GM12892 (cell line): ENCODE measurements at regions not wholly inside any gene's neighbourhood (a gene's known extent, or its start where the extent isn't known, plus 50 kb on each side); places are given as distances from the start of the nearest gene placed in this dataset.

Experiments
- DNase-seq: peaks from one replicate; pipeline ENCODE4 v3.0.0; 2011; ENCODE audit not compliant: insufficient read length
- FAIRE-seq: peaks from 2 replicates; lab custom pipeline; 2011; peaks lifted over from hg19 to GRCh38; lab: Jason Lieb, UNC
- POLR2A ChIP-seq: IDR thresholded peaks from 2 replicates; pipeline ENCODE4 v1.6.1; 2011; ENCODE audit warnings: low read depth, low read length, control low read depth
- POLR2AphosphoS5 ChIP-seq: IDR thresholded peaks from 2 replicates; pipeline ENCODE4 v1.6.1; 2011; ENCODE audit warnings: low read depth, low read length, control low read depth
- TAF1 ChIP-seq: IDR thresholded peaks from 2 replicates; pipeline ENCODE4 v1.6.1; 2011; ENCODE audit warnings: low read depth, mild to moderate bottlenecking, control low read depth, low read length, borderline replicate concordance

DNA sequence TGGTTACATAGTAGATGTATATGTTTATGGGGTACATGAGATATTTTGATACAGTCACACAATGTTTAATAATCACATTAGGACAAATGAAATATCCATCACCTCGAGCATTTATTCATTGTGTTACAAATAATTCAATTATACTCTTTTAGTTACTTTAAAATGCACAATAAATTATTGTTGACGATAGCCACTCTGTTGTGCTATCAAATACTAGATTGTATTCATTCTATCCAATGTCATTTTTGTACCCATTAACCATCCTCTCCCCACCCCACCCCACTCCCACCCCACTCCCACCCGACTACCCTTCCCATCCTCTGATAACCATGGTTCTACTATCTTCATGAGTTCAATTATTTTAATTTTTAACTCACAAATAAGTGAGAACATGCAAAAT, 585.4 kb downstream of the CDH26 start:
- FAIRE-seq, result no peak
- no peak for TF ChIP-seq TAF1
- no peak for TF ChIP-seq POLR2AphosphoS5
- no peak for TF ChIP-seq POLR2A

DNA sequence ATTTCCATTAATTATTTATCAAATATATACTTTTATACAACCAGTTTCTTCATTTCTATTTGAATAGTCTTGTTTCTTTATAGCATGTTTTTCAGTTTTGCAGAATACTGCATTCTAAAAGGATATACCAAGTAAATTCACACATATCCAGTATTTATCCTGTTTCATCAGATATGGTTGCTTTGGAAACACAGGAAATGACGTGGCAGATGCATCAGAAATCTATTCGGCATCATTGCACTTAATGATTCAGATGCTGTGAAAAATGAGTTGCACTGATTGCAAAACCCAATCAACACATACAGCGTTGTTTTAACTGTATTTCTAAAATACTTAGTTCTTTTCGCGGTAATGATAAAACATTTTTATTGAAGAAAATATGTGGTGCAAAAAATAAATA, 594.9 kb downstream of the CDH26 start:
- FAIRE-seq (no peak), DNase-seq (no peak)
- TF ChIP-seq POLR2A (no peak), TAF1 (no peak), POLR2AphosphoS5 (no peak)

More for the DNA sequence above, 585.4 kb downstream of the CDH26 start:
- no peak for DNase-seq

DNA sequence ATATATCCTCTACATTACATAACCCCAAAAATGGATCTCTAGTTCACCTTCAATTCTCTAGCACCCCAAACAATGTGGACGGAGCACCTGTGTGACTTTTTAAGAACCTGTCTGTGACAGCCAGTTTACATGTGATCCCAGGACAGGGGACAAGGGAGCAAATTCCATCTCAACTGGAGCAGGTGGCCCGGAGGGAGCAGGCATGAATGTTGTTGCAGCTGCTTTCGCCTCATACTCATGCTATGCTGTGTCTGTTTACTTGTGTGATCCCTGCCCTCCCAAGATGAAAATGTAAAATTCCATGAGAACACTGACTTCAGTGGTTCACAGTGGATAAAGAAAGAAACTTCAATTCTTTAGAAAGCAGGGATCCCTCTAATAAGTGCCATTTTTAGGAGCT, 600.3 kb downstream of the CDH26 start:
- no peak for TF ChIP-seq POLR2A
- no peak for TF ChIP-seq TAF1
- no peak for TF ChIP-seq POLR2AphosphoS5
- no peak for FAIRE-seq
- no peak for DNase-seq

DNA sequence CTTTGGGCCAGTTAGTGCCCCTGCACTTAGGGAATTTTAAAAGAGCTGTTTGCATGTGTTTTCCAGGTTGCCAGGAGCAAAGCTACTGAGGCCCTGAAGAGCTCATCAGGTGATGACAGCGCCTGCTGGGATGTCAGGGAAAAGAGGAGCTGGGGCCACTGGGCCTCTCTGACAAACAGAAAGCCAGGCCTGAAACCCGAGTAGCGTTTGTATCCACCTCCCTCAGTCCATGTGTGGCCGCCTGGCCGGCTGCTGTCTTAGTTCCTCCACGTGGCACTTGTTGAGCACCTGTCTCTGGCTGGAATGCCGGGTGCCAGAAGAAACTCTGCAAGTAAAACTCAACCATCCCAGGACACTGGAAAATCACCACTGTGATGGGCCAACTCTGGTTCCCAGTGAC, 601.2 kb downstream of the CDH26 start:
- no peak for FAIRE-seq
- DNase-seq, result no peak
- TF ChIP-seq POLR2A (no peak), TAF1 (no peak), POLR2AphosphoS5 (no peak)

DNA sequence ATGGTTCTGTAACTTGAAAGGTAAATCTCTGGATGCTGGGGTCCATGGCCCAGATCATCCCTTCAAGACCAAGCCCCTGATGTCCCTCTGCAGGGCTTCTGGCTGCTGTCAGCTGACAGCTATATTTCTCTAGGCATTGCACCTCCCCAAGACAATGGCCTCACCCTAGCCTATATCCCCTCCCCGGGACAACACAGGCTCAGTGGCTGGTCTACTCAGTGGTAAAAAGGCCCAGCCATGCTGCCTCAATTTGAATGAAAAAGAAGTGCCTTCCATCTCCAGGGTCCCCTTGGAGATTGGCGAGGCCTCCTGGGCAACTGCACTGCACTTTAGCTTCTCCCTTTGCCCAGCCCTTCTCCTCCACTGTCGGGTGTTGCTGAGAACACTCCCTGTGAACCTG, 602.8 kb downstream of the CDH26 start:
- DNase-seq (no peak), FAIRE-seq (no peak)
- TF ChIP-seq TAF1 (no peak), POLR2AphosphoS5 (no peak), POLR2A (no peak)

DNA sequence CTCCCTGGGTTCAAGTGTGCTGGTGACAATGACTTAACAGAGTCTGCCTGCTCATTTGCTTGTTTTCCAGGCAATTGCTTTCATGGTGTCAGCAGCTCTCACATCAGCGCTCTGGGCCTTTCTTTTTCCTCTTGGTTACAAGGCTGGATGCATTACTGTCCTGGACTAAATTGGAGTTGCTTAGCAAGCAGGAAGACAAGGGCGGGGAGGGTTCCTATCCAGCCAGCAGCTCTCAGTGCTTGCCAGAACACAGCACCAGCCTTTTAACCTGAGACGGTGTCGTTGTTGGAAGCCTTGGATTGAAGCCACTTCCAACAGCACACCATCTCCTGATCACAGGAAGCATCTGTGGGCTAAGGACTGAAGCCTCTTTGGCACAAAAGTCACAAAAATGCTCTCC, 606.9 kb downstream of the CDH26 start:
- no peak for TF ChIP-seq POLR2AphosphoS5
- no peak for TF ChIP-seq TAF1
- no peak for DNase-seq
- FAIRE-seq, result no peak

DNA sequence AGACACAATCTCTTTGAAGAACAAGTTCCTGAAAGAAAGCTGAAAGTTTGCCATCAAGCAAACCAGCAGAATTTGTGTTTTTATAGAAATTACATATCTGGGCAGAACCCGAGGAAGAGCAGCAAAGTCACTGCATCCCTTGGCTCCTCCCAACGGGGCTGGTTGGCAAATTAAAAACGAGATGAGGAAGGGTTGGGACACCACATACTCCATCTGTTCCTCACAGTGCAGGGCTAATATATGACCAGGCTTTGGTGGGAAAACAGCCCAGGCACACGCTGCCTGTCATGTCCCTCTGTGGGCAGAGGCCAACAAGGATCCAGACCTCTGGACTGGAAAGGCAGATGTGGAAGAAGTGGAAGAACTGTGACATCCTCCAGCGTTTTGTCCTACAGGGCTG, 607.3 kb downstream of the CDH26 start:
- no peak for FAIRE-seq
- no peak for TF ChIP-seq POLR2A
- no peak for TF ChIP-seq POLR2AphosphoS5
- no peak for TF ChIP-seq TAF1
- DNase-seq, result no peak

DNA sequence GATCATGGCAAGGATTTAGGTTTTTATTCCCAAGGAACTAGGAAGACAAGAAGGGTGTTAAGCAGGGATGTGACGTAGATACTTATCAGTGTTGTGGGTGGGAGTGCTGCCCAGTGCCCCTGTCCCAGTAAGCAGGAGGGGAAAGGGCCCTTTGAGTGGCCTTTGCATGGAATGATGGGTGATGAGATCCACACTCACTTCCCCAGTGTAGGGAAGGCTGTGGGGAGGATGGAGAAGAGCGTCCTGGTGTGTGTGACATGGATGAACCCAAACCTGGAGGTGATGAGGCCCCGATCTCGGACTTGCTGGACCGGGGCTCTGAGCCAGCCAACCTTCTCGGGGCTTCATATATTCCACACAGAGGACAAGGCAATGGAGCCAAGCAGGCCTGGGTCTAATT, 610.9 kb downstream of the CDH26 start:
- DNase-seq (no peak), FAIRE-seq (no peak)
- TF ChIP-seq POLR2A (no peak), TAF1 (no peak), POLR2AphosphoS5 (no peak)

DNA sequence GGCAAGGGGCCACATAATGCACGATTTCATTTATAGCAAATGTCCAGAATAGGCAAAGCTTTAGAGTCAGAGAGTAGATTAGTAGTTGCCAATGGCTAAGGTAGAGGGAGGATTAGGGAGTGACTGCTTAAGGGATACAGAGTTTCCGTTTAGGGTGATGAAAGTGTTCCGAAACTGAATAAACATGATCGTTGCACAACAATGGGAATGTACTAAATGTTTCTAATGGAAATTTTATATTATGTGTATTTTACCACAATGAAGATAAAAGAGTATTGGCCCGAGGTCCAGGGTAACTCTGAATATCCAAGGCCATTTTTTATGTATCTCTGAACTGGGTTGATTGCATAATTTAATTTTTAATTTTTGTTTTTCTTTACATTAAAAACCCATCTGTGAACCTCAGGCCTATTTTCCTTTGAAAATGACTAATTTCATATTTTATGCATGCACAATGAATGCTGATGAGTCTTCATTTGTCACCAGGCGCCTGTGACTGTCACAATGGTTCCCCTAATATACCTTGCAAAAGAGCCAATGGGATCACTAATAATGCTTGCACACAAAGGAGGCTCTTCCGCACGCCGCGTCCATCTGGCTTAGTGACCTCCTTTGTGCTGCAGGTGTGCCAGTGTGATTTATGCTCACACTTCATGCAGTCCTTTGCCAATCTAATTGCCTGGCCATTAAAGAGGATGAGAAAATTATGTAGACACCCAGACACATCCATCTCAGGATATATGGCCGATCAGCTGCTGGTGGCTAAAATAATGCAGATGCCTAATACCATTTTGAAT, 612.5 kb downstream of the CDH26 start:
- DNase-seq (no peak), FAIRE-seq (no peak)
- no peak for TF ChIP-seq POLR2AphosphoS5
- no peak for TF ChIP-seq POLR2A
- TF ChIP-seq TAF1, result no peak

DNA sequence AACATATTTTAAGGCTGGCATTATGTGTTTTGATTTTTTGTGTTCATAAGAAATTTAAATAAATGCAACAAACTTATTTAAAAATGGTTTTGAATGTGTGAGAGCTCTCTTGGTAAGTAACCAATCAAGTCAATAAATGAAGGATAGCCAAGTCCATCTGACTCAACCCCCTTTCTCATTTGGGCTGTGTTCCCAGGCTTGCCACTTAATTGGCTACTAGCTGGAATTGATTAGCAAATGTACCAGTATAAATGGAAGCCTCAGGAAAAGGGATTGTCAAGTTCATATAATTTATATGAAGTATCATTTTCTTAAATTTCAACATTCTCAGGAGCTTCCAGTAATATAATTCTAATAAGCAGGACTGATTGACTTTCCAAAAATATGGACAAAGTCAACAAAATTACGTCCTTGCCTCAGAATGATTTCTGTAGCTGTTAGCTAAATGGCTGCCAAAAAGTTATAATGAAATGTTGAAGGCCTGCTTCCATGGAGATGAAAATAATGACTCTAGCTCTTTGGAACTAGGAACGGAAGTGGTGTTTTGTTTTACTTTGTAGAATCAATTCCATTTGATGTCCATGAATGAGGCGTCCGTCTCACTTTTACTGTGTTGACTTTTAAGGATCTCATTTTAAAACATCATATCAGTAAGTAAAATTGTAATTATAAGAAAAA, 614.9 kb downstream of the CDH26 start:
- TF ChIP-seq POLR2AphosphoS5 (no peak), POLR2A (no peak), TAF1 (no peak)
- FAIRE-seq (no peak), DNase-seq (no peak)

DNA sequence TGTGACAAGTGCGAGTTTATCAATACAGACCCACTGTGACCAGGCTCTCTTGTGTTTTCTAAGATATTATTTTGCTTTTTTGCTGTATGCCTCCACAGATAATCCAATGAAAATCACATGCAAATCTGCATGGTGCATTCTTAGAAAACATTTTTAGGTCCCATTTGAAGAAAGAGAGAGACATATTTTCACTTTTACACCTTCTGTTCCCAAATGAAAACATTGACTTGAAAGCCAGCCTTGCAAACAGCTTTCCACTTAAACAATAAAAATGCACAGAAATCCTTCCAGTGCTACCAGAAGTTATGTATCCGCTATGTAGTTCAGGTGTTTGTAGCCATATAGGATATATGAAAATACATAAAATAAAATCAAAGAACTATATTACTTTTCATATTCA, 618.0 kb downstream of the CDH26 start:
- TF ChIP-seq POLR2A, result no peak
- TF ChIP-seq POLR2AphosphoS5, result no peak
- TF ChIP-seq TAF1, result no peak
- DNase-seq (no peak), FAIRE-seq (no peak)
